ENCODE measurements at regions not wholly inside any gene's neighbourhood (a gene's known extent, or its start where the extent isn't known, plus 50 kb on each side); places are given as distances from the start of the nearest gene placed in this dataset.

GRCh38 chr18:71807586-71807985 is 736.6 kb downstream of the CBLN2 start:
- Histone ChIP-seq H3K27me3 (ENCODE audit: control insufficient read depth, insufficient read depth, low read length) (no peaks in the 10 kb centered on the region), H3K36me3 (ENCODE audit: control insufficient read depth, insufficient read depth, low read length) (no peaks in the 10 kb centered on the region), H3K4me3 (ENCODE audit: low read depth, low read length) (no peak overlapping the region)
- FAIRE-seq (no peak), DNase-seq (ENCODE audit: low read depth) (no peak)
- TF ChIP-seq, protein P1, sequence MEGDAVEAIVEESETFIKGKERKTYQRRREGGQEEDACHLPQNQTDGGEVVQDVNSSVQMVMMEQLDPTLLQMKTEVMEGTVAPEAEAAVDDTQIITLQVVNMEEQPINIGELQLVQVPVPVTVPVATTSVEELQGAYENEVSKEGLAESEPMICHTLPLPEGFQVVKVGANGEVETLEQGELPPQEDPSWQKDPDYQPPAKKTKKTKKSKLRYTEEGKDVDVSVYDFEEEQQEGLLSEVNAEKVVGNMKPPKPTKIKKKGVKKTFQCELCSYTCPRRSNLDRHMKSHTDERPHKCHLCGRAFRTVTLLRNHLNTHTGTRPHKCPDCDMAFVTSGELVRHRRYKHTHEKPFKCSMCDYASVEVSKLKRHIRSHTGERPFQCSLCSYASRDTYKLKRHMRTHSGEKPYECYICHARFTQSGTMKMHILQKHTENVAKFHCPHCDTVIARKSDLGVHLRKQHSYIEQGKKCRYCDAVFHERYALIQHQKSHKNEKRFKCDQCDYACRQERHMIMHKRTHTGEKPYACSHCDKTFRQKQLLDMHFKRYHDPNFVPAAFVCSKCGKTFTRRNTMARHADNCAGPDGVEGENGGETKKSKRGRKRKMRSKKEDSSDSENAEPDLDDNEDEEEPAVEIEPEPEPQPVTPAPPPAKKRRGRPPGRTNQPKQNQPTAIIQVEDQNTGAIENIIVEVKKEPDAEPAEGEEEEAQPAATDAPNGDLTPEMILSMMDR (IDR thresholded peaks at IDR 0.05; ENCODE audit: insufficient read depth, low read length, severe bottlenecking) = no peak

DNA sequence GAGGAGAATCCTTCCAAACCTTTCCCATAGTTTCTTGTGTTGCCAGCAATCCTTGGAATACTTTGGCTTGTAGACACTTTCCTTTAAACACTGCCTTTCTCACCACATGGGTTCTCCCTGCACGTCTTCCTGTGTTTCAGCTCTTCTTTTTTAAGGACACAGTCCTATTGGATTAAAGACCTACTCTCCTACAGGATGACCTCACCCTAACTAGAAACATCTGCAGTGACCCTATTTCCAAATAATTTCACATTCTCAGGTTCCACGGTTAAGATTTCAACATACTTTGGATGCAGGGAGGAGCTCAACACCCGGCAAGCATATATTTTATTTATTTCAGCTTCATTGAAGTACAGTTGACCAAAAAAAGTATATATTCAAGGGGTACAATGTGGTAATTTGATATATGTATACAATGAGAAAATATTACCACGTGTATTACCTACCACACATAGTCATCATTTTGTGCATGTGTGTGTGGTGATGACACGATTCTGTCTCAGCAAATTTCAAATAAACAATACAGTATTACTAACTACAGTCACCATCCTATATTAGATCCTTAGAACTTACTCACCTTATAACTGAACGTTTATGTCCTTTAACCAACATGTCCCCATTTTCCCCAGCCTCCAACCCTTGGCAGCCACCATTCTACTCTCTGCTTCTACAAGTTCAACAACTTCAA is 745.0 kb downstream of the CBLN2 start:
- FAIRE-seq = no peak

GRCh38 chr18:71797554-71797953 is 746.6 kb downstream of the CBLN2 start:
- no peaks in the 10 kb centered on the region for H3K27me3 ChIP-seq (ENCODE audit: control insufficient read depth, insufficient read depth, low read length)
- DNase-seq (ENCODE audit: low read depth) = no peak
- no peak for FAIRE-seq
- TF ChIP-seq, protein P1 (IDR thresholded peaks at IDR 0.05; ENCODE audit: insufficient read depth, low read length, severe bottlenecking) = no peak
- no peaks in the 10 kb centered on the region for H3K36me3 ChIP-seq (ENCODE audit: control insufficient read depth, insufficient read depth, low read length)
- H3K4me3 ChIP-seq (ENCODE audit: low read depth, low read length) = no peak overlapping the region

More for the DNA sequence above, 745.0 kb downstream of the CBLN2 start:
- TF ChIP-seq, protein P1 (IDR thresholded peaks at IDR 0.05; ENCODE audit: insufficient read depth, low read length, severe bottlenecking) = no peak
- H3K36me3 ChIP-seq (ENCODE audit: control insufficient read depth, insufficient read depth, low read length) = no peaks in the 10 kb centered on the region
- no peak overlapping the region for H3K4me3 ChIP-seq (ENCODE audit: low read depth, low read length)
- DNase-seq (ENCODE audit: low read depth) = peak; percentile 43
- H3K27me3 ChIP-seq (ENCODE audit: control insufficient read depth, insufficient read depth, low read length) = no peaks in the 10 kb centered on the region

DNA sequence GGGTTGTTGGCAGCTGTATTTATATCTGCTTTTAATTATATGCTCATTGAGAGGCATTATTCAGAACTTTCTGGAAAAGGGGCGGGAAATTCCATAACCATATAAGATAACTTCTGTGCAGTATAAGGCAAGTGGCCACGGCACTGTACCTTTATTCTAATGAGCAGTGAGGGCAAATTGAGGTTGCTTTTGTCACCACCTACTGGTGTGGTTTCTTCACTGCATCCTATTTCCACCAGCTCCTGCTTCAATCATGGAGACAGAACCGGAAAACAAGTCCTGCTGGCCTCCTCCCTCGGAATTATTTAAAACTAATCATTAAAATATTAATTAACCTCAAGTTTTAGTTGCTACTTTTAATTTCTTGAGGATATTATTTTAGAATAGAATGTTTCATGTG is 759.4 kb downstream of the CBLN2 start:
- Histone ChIP-seq H3K27me3 (ENCODE audit: control insufficient read depth, insufficient read depth, low read length) (no peaks in the 10 kb centered on the region), H3K4me3 (ENCODE audit: low read depth, low read length) (no peak overlapping the region), H3K36me3 (ENCODE audit: control insufficient read depth, insufficient read depth, low read length) (no peaks in the 10 kb centered on the region)
- no peak for FAIRE-seq
- DNase-seq (ENCODE audit: low read depth) = peak; percentile 3
- TF ChIP-seq, protein P1 (IDR thresholded peaks at IDR 0.05; ENCODE audit: insufficient read depth, low read length, severe bottlenecking) = peak; percentile 6

DNA sequence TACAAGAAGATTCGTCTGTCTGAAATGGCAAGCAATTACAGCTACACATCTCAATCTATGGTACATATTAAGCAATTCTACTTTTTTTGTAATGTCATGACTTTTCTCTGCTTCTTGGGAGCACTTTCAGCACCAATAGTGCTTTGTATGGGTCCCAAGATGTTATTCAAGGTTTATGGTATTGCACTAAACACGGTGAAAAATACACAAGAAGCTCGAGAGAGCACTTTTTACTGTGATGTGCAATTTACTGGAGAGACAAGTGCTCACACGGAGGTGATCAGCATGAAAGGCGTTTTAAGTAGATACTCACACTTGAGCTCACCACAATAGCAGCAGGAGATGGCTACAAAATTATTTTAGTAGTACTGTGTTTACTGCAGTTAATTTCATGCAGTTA is 783.6 kb downstream of the CBLN2 start:
- DNase-seq (ENCODE audit: low read depth) = no peak
- H3K27me3 ChIP-seq (ENCODE audit: control insufficient read depth, insufficient read depth, low read length) = no peaks in the 10 kb centered on the region
- FAIRE-seq = no peak
- H3K36me3 ChIP-seq (ENCODE audit: control insufficient read depth, insufficient read depth, low read length) = no peaks in the 10 kb centered on the region
- TF ChIP-seq, protein P1 (IDR thresholded peaks at IDR 0.05; ENCODE audit: insufficient read depth, low read length, severe bottlenecking) = no peak
- H3K4me3 ChIP-seq (ENCODE audit: low read depth, low read length) = no peak overlapping the region

GRCh38 chr18:71754246-71754645 is 789.9 kb downstream of the CBLN2 start:
- no peaks in the 10 kb centered on the region for H3K27me3 ChIP-seq (ENCODE audit: control insufficient read depth, insufficient read depth, low read length)
- TF ChIP-seq, protein P1 (IDR thresholded peaks at IDR 0.05; ENCODE audit: insufficient read depth, low read length, severe bottlenecking) = no peak
- DNase-seq (ENCODE audit: low read depth) = no peak
- no peak for FAIRE-seq
- H3K4me3 ChIP-seq (ENCODE audit: low read depth, low read length) = no peak overlapping the region
- H3K36me3 ChIP-seq (ENCODE audit: control insufficient read depth, insufficient read depth, low read length) = no peaks in the 10 kb centered on the region
